Lung microvascular endothelial cell (primary cell): ENCODE measurements at regions not wholly inside any gene's neighbourhood (a gene's known extent, or its start where the extent isn't known, plus 50 kb on each side); places are given as distances from the start of the nearest gene placed in this dataset.

Experiments used
- DNase-seq, 2 donors: peaks; one replicate each; pipeline versions ENCODE4 v3.0.0 to v3.0.0-alpha.2; 2010; ENCODE audit warnings: low read depth in 2 of 2

- DNase-seq: no peak
Observed at GRCh38 chr19:31784671-31785101, 435.4 kb upstream of the TSHZ3 start.

- no peak for DNase-seq
Observed at GRCh38 chr19:31801611-31802010, 452.4 kb upstream of the TSHZ3 start.

GRCh38 chr19:31803835-31804446, 454.7 kb upstream of the TSHZ3 start:
- DNase-seq: no peak

- no peak for DNase-seq
Observed at GRCh38 chr19:31804668-31805067, 455.4 kb upstream of the TSHZ3 start.

GRCh38 chr19:31810536-31811109, 461.4 kb upstream of the TSHZ3 start:
- no peak for DNase-seq

- DNase-seq: no peak
Observed at GRCh38 chr19:31817971-31818797, 468.9 kb upstream of the TSHZ3 start.

- peak in 1 of 2 donors; percentile 11 for DNase-seq
Observed at GRCh38 chr19:31818798-31819105, 469.5 kb upstream of the TSHZ3 start.

- DNase-seq: no peak
Observed at GRCh38 chr19:31819837-31820236, 470.6 kb upstream of the TSHZ3 start.

GRCh38 chr19:31821346-31821745, 472.1 kb upstream of the TSHZ3 start:
- no peak for DNase-seq

GRCh38 chr19:31825134-31826094, 476.2 kb upstream of the TSHZ3 start:
- no peak for DNase-seq

GRCh38 chr19:31826325-31826724, 477.1 kb upstream of the TSHZ3 start:
- DNase-seq: no peak

GRCh38 chr19:31831421-31832175, 482.4 kb upstream of the TSHZ3 start:
- DNase-seq: no peak

GRCh38 chr19:31832176-31832548, 482.9 kb upstream of the TSHZ3 start:
- no peak for DNase-seq

GRCh38 chr19:31834070-31834469, 484.8 kb upstream of the TSHZ3 start:
- no peak for DNase-seq

- no peak for DNase-seq
Observed at GRCh38 chr19:31838163-31838815, 489.1 kb upstream of the TSHZ3 start.

GRCh38 chr19:31840371-31840770, 491.1 kb upstream of the TSHZ3 start:
- DNase-seq: no peak

GRCh38 chr19:31841755-31842154, 492.5 kb upstream of the TSHZ3 start:
- DNase-seq: no peak

- DNase-seq: no peak
Observed at GRCh38 chr19:31863122-31863521, 482.3 kb upstream of the ZNF507 start.

GRCh38 chr19:31874313-31874712, 471.1 kb upstream of the ZNF507 start:
- DNase-seq: no peak

GRCh38 chr19:31875591-31875990, 469.8 kb upstream of the ZNF507 start:
- DNase-seq: no peak

GRCh38 chr19:31880283-31880682, 465.1 kb upstream of the ZNF507 start:
- DNase-seq: no peak
